HL-60 (cell line): ENCODE measurements at regions not wholly inside any gene's neighbourhood (a gene's known extent, or its start where the extent isn't known, plus 50 kb on each side); places are given as distances from the start of the nearest gene placed in this dataset.

ENCODE experiments used
- DNase-seq, 2 experiments: peaks; one replicate each; pipeline ENCODE4 v3.0.0-alpha.2; 2010 to 2020; ENCODE audit warnings: low read depth in 1 of 2, low spot score in 1 of 2
- H3K27ac ChIP-seq: fragments of 250-450 bp; sonication (Bioruptor Pico); replicated peaks from 2 replicates; pipeline ENCODE4 v1.5.1; 2020; ENCODE audit warnings: mild to moderate bottlenecking, moderate library complexity
- H3K27me3 ChIP-seq: fragments of 250-450 bp; sonication (Bioruptor Pico); 2 replicates; pipeline ENCODE4 v1.5.1; 2021; ENCODE audit warnings: mild to moderate bottlenecking, moderate library complexity; ENCODE audit not compliant: insufficient read depth, poor library complexity, severe bottlenecking
- H3K4me3 ChIP-seq: replicated peaks from 2 replicates; pipeline ENCODE4 v1.5.1; 2011; ENCODE audit warnings: mild to moderate bottlenecking, control low read depth, low read length; ENCODE audit not compliant: insufficient read depth
- GABPA ChIP-seq: IDR thresholded peaks from 2 replicates; pipeline ENCODE4 v1.6.1; 2012; ENCODE audit warnings: low read depth
- POLR2AphosphoS5 ChIP-seq: IDR thresholded peaks from 2 replicates; pipeline ENCODE4 v1.6.1; 2012; ENCODE audit warnings: low read depth
- SPI1 ChIP-seq: IDR thresholded peaks from 2 replicates; pipeline ENCODE4 v1.6.1; 2012; ENCODE audit warnings: low read depth, mild to moderate bottlenecking, borderline replicate concordance
- TF ChIP-seq, protein P1 (sequence below): IDR thresholded peaks from 2 replicates; pipeline ENCODE4 v1.6.1; 2012; ENCODE audit warnings: low read depth; ENCODE audit not compliant: insufficient replicate concordance
- TF ChIP-seq, protein P2 (sequence below): IDR thresholded peaks from one replicate; pipeline ENCODE4 v1.5.1; 2011; ENCODE audit warnings: low read length, control low read depth, inconsistent platforms; ENCODE audit not compliant: insufficient read depth

DNA sequence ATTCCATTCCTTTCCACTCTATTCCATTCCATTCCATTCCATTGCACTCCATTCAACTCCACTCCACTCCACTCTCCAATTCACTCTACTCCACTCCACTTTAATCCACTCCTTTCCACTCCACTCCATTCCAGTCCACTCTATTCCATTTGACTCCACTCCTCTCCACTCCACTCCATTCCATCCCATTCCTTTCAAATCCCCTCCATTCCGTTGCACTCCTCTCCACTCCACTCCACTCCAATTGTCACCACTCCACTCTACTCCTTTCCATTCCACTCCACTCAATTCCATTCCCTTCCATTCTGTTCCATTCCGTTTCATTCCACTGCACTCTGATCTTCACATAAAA is 2563.7 kb upstream of the TPTE start:
- Histone ChIP-seq H3K27me3 (no peaks in the 10 kb centered on the region), H3K27ac (no peak overlapping the region), H3K4me3 (no peak overlapping the region)
- TF ChIP-seq, protein P1, sequence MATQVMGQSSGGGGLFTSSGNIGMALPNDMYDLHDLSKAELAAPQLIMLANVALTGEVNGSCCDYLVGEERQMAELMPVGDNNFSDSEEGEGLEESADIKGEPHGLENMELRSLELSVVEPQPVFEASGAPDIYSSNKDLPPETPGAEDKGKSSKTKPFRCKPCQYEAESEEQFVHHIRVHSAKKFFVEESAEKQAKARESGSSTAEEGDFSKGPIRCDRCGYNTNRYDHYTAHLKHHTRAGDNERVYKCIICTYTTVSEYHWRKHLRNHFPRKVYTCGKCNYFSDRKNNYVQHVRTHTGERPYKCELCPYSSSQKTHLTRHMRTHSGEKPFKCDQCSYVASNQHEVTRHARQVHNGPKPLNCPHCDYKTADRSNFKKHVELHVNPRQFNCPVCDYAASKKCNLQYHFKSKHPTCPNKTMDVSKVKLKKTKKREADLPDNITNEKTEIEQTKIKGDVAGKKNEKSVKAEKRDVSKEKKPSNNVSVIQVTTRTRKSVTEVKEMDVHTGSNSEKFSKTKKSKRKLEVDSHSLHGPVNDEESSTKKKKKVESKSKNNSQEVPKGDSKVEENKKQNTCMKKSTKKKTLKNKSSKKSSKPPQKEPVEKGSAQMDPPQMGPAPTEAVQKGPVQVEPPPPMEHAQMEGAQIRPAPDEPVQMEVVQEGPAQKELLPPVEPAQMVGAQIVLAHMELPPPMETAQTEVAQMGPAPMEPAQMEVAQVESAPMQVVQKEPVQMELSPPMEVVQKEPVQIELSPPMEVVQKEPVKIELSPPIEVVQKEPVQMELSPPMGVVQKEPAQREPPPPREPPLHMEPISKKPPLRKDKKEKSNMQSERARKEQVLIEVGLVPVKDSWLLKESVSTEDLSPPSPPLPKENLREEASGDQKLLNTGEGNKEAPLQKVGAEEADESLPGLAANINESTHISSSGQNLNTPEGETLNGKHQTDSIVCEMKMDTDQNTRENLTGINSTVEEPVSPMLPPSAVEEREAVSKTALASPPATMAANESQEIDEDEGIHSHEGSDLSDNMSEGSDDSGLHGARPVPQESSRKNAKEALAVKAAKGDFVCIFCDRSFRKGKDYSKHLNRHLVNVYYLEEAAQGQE = no peak
- TF ChIP-seq, protein P2, sequence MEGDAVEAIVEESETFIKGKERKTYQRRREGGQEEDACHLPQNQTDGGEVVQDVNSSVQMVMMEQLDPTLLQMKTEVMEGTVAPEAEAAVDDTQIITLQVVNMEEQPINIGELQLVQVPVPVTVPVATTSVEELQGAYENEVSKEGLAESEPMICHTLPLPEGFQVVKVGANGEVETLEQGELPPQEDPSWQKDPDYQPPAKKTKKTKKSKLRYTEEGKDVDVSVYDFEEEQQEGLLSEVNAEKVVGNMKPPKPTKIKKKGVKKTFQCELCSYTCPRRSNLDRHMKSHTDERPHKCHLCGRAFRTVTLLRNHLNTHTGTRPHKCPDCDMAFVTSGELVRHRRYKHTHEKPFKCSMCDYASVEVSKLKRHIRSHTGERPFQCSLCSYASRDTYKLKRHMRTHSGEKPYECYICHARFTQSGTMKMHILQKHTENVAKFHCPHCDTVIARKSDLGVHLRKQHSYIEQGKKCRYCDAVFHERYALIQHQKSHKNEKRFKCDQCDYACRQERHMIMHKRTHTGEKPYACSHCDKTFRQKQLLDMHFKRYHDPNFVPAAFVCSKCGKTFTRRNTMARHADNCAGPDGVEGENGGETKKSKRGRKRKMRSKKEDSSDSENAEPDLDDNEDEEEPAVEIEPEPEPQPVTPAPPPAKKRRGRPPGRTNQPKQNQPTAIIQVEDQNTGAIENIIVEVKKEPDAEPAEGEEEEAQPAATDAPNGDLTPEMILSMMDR = no peak
- TF ChIP-seq POLR2AphosphoS5 = no peak
- TF ChIP-seq GABPA = no peak
- TF ChIP-seq SPI1 = no peak
- no peak for DNase-seq
